ENCODE measurements at regions not wholly inside any gene's neighbourhood (a gene's known extent, or its start where the extent isn't known, plus 50 kb on each side); places are given as distances from the start of the nearest gene placed in this dataset.

DNA sequence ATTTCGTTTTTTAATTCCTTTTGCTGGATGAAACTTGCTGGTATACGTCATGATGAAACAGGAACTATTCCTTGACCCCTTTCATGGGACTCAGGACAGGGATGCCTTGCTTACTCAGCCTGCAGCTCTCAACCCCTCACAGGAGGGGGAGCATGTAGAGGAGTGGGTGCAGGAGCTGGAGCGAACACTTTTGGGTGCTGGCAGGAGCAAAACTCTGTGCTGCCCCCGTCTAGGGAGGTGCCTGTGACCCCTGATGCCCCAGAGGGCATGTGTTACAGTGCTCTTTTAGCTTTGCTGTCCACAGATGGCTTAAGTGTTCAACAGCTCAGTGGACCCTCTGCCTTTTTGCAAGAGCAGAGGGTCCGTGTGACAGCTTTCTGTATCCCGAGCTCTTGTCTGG is 56.8 kb upstream of the TEX13C start:
- Histone ChIP-seq H3K9me3 (ENCODE audit: low read length) (no peaks in the 10 kb centered on the region), H3F3A (ENCODE audit: insufficient read depth, low read length) (no peaks in the 10 kb centered on the region), H3K9ac (ENCODE audit: low read length) (no peak overlapping the region), H2AFZ (ENCODE audit: low read length) (no peak overlapping the region), H3K27ac (ENCODE audit: low read depth, low read length, poor library complexity, severe bottlenecking) (no peak overlapping the region), H3K27me3 (ENCODE audit: insufficient read depth, low read length) (no peaks in the 10 kb centered on the region), H4K20me1 (ENCODE audit: insufficient read depth, low read length) (no peaks in the 10 kb centered on the region), H3K4me2 (ENCODE audit: low read length) (no peak overlapping the region), H3K4me3 (ENCODE audit: low read depth, low read length, poor library complexity, severe bottlenecking) (no peak overlapping the region), H3K36me3 (ENCODE audit: insufficient read depth, low read length) (no peaks in the 10 kb centered on the region), H3K79me2 (ENCODE audit: insufficient read depth, low read length) (no peaks in the 10 kb centered on the region), H3K9me2 (ENCODE audit: low read depth, low read length) (no peaks in the 10 kb centered on the region), H3K4me1 (ENCODE audit: insufficient read depth, low read length, severe bottlenecking) (no peaks in the 10 kb centered on the region)
- TF ChIP-seq CTCF (IDR thresholded peaks at IDR 0.05; ENCODE audit: low read length), result no peak
- no peak for TF ChIP-seq EZH2 (IDR thresholded peaks at IDR 0.05; ENCODE audit: borderline replicate concordance, low read length)

DNA sequence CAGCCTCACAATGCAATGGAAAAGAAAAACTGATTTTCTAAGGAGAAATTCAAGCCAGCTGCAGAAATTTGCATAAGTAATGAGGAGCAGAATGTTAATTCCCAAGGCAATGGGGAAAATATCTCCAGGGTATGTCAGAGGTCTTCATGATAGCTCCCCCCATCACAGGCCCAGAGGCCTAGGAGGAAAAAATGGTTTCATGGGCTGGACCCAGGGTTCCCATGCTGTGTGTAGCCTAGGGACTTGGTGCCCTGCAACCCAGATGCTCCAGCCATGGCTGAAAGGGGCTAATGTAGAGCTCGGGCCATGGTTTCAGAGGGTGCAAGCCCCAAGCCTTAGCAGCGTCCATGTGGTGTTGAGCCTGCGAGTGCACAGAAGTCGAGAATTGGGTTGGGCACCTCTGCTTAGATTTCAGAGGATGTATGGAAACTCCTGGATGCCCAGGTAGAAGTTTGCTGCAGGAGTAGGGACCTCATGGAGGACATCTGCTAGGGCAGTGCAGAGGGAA is 53.5 kb upstream of the TEX13C start:
- no peak overlapping the region for H3K4me3 ChIP-seq (ENCODE audit: low read depth, low read length, poor library complexity, severe bottlenecking)
- H3F3A ChIP-seq (ENCODE audit: insufficient read depth, low read length), result no peaks in the 10 kb centered on the region
- TF ChIP-seq EZH2 (IDR thresholded peaks at IDR 0.05; ENCODE audit: borderline replicate concordance, low read length), result no peak
- TF ChIP-seq CTCF (IDR thresholded peaks at IDR 0.05; ENCODE audit: low read length), result no peak
- H3K27me3 ChIP-seq (ENCODE audit: insufficient read depth, low read length), result no peaks in the 10 kb centered on the region
- H3K79me2 ChIP-seq (ENCODE audit: insufficient read depth, low read length), result no peaks in the 10 kb centered on the region
- no peak overlapping the region for H3K4me2 ChIP-seq (ENCODE audit: low read length)
- H3K4me1 ChIP-seq (ENCODE audit: insufficient read depth, low read length, severe bottlenecking), result no peaks in the 10 kb centered on the region
- H3K9ac ChIP-seq (ENCODE audit: low read length), result no peak overlapping the region
- no peaks in the 10 kb centered on the region for H3K9me2 ChIP-seq (ENCODE audit: low read depth, low read length)
- H2AFZ ChIP-seq (ENCODE audit: low read length), result no peak overlapping the region
- no peaks in the 10 kb centered on the region for H4K20me1 ChIP-seq (ENCODE audit: insufficient read depth, low read length)
- no peaks in the 10 kb centered on the region for H3K36me3 ChIP-seq (ENCODE audit: insufficient read depth, low read length)
- H3K27ac ChIP-seq (ENCODE audit: low read depth, low read length, poor library complexity, severe bottlenecking), result no peak overlapping the region
- H3K9me3 ChIP-seq (ENCODE audit: low read length), result no peaks in the 10 kb centered on the region
